Left cardiac atrium (tissue), 4 donors: ENCODE measurements at regions not wholly inside any gene's neighbourhood (a gene's known extent, or its start where the extent isn't known, plus 50 kb on each side); places are given as distances from the start of the nearest gene placed in this dataset.

Experiments
- ATAC-seq, 2 donors: fragments of 200-7000 bp; cut with Tn5 transposase; one replicate each; pipeline ENCODE4 v1.9.1; 2020; ENCODE audit warnings: mild to moderate bottlenecking in 2 of 2, moderate library complexity in 2 of 2
- DNase-seq: peaks from one replicate; pipeline ENCODE4 v3.0.0-alpha.2; 2020
- intact Hi-C, 2 donors: fragments of 100-400 bp; cut with DNase I; formaldehyde crosslinking; loops; one replicate each; pipeline versions ENCODE4 v1.14.1 to v1.15.1; 2022 to 2023
- donor health status: DM: no; HTN: yes; CAD: no.
- donor health status: DM: no; HTN: yes; CAD: no; lungs with severe emphysema.
- donor health status: DM: yes; HTN: yes; CAD: no.
- donor health status: Dilated cardiomyopathy.

- intact Hi-C loops: no loop called here
- ATAC-seq (no peak), DNase-seq (no peak)
These were observed 220.8 kb upstream of the ZNF507 start for GRCh38 chr19:32124585-32124984.

DNA sequence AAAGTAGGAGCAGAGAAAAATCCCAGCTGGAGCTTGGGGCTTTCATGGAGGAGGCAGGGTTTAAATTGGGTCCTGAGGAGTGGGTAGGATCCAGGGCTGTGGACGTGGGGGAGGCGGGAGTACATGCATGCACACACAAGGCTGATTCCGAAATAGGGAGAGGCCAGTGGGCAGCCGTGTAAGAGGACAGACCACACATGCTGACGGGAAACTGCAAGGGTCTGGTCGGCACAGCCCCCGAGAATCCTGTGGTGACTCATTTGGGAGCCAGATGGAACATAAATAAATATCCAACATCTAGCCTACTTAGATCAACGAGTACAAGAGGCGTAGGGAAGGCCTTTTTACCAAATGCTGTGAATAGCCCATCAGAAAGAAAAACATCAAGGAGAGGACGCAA, 216.3 kb upstream of the ZNF507 start:
- DNase-seq: no peak
- intact Hi-C loops: no loop called here
- no peak for ATAC-seq

DNA sequence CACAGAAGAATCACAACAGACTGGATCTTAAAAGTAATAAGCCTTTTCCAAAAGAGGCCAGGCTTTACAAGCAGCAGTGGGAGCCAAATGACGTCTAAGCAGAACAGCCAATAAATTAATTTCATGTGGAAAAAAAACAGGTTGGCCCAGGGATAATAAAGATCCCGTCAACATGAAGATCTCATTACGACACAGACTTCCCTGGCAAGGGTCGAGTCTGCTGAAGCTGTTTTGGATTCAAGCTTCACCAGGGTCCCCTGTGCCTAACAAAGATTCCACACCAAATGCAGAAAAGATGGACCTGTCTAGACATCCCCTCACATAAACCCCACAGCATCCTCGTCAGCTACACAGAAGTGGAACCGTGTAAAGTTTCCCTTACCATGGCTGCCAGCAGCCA, 215.1 kb upstream of the ZNF507 start:
- intact Hi-C loops: no loop called here
- ATAC-seq (no peak), DNase-seq (no peak)

- intact Hi-C loops: no loop called here
- ATAC-seq (no peak), DNase-seq (no peak)
These were observed 214.4 kb upstream of the ZNF507 start for GRCh38 chr19:32131005-32131404.

DNA sequence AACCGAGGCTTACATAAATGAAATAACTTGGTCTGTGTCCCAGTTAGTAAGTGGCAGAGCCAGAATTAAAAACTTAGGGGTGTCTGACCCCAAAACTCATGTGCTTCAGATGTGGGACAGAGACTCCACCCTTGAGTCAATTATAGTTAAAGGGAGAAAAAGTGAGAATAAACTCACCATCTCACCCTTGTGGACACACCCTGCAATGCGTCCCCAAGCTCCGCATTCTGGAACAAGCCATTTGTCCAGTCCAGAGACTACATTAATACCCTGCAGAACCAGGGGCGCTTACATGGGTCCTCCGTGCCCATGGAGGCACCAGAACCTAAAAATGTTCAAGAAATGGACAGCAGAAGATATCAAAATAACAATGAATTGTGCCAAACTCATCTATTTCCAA, 207.0 kb upstream of the ZNF507 start:
- DNase-seq (no peak), ATAC-seq (no peak)
- intact Hi-C loops: no loop called here

GRCh38 chr19:32141840-32142511, 203.4 kb upstream of the ZNF507 start:
- DNase-seq (no peak), ATAC-seq (no peak)
- intact Hi-C loops: no loop called here

DNA sequence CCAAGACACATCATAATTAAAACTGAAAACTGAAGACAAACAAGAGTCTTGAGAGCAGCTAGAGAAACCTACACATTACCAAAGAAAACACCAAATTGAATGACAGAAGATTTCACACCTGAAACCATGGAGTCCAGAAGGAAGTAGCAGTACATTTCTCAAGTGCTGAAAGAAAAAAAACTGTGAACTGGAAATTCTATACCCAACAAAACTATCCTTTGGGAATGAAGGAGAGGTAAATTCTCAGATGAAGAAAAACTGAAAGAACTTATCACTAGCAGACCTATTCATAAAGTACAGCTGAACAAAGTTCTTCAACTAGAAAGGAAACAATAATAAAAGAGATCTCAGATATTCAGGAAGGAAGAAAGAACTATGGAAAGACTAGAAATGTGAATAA, 198.7 kb upstream of the ZNF507 start:
- no peak for ATAC-seq
- intact Hi-C loops: no loop called here
- DNase-seq: no peak

GRCh38 chr19:32150605-32151004, 194.8 kb upstream of the ZNF507 start:
- DNase-seq: no peak
- intact Hi-C loops: no loop called here
- no peak for ATAC-seq

- DNase-seq (no peak), ATAC-seq (no peak)
- intact Hi-C loops: no loop called here
These were observed 191.0 kb upstream of the ZNF507 start for GRCh38 chr19:32154418-32154817.

DNA sequence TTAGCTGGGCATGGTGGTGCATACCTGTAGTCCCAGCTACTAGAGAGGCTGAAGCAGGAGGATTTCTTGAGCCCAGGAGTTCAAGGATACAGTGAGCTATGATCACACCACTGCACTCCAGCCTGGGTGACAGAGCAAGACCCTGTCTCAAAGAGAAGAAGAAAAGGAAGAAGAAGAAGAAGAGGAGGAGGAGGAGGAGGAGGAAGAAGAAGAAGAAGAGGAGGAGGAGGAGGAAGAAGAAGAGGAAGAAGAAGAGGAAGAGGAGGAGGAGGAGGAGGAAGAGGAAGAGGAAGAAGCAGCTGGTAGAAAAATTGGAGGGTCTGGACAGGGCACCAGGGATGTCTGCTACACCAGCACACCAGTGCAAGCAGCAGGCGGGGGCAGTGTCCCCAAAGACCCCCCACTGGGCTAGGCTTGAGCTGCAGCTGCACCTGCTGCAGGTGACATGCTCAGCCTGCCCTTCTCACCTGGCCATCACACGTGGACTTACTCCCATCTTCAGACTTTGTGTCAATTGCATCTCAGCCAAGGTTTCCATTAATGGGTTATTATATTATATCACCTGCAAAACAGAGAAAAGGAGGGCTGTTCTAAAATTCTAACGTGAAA, 180.9 kb upstream of the ZNF507 start:
- DNase-seq: no peak
- intact Hi-C loops: no loop called here
- no peak for ATAC-seq

DNA sequence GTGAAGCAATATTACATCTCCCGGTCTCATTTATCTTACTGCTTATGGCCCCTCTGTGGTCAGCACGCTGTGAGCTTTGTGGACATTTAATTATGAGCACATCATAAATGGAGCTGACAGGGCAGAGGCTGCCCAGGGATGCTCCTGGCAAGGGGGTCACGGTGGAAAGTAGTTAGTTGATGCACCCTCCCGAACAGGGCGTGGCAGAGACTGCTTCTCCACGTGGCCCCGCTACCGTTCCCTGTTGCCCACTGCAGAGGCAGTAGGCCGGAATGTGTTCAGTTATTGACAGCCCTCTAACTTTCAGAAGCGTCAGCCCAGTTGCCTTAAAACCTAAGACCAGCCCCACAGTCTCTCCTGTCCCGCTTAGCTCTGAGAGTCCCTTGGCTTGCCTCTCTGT, 180.3 kb upstream of the ZNF507 start:
- intact Hi-C loops: no loop called here
- no peak for ATAC-seq

DNA sequence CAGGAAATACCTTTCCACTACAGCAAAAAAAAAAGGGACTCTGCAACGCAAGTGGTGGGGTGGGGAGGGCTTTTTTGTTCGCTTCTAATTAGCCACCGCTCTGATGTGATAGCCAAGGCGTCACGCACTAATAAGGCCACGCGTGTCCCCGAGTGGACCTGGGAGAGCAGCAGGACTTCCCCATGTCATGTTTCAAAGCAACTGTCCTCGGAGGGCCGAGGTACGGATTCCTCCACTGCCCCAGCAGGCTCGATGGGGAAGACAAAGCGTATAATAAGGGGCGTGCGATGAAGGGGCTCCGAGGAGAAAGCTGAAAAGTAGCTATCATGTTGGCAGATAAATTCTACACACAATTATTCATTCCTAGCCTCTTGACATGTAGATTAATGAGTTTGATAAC, 179.7 kb upstream of the ZNF507 start:
- no peak for DNase-seq
- intact Hi-C loops: no loop called here
- ATAC-seq: no peak

More for the DNA sequence above, 180.3 kb upstream of the ZNF507 start:
- no peak for DNase-seq

- DNase-seq (no peak), ATAC-seq (no peak)
- intact Hi-C loops: no loop called here
These were observed 179.2 kb upstream of the ZNF507 start for GRCh38 chr19:32166238-32166637.

DNA sequence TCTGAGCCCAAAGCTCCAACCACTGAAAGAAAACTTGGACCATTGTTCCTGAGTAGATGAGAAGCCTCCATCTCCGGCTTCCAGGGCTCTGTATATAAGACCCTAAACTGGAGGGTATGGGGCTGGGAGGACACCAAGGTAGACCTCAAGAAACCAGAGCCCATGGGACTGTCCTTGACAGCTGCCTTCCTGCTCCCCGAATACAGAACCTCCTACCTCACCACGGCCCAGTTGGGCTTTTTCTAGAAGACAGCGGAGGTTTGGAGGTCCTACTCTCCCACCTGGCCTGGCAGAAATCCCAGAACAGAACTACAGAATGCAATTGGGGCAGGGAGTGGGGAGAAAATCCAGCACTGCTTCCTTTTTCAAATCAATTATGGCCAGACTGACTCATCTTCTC, 177.3 kb upstream of the ZNF507 start:
- ATAC-seq: no peak
- no peak for DNase-seq
- intact Hi-C loops: no loop called here

DNA sequence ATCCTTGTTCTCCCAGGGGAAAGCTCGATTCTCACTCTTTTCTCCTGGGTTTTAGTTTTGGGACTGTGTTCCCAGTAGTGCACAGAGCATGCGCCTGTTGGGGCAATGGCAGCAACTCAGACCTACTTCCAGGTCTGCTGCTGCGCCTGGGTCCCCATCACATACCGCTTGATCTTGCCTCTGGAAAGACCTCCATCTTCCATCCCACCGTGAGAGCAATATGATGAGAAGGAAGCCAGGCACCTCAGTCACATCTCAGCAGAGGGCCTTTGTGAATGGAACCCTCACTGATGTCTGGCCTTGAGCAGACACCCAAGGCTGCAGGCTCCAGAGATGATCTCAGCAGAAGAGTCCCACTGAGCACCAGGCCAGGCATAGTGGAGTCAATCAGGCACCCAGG, 176.8 kb upstream of the ZNF507 start:
- ATAC-seq: no peak
- intact Hi-C loops: no loop called here
- no peak for DNase-seq

DNA sequence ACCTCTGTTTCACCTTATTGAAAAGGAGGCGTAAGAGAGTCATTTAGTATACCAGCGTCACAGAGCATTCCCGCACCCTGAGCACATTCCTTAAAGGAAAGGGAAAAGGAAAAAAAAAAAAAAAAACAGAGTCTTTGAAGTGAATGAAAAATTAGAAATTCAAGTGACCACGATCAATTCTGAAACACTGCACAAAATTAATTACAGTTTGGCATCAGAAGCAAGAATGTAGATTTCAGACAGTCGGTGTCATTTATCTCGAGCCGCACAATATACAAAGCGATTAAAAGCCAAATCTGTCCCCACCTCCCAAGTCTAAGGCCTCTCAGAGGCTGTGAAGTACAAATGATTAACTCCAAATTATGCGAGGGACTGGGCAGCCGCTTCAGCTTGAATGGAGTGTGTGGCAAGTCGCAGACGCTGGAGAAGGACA, 173.7 kb upstream of the ZNF507 start:
- ATAC-seq (no peak), DNase-seq (no peak)
- intact Hi-C loops: no loop called here

DNA sequence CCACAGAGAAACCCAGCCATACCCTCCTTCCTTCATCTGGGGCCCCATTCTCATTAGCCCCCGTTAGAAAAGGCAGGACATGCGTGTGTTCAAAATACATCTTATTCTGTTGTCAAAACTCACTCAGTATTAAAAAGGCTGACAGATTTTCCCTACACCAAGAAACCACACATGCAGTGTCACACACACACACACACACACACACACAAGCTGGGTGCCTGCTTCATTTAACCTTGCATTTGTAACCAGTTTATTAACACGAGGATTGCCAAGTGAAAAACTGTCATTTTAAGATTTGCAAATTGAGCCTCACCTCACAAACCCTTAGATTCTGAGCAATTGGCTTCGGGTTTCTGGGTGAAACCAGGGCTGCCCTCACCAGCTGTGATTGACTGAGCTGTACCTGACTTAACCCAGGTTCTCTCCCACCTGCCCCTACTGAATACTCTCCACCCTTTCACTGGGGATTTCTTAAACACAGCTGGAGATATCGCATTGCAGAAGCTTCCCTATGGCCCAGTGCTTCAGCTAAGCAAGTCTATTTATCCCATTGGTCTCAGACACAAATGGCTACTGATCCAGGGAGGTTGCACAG, 172.7 kb upstream of the ZNF507 start:
- intact Hi-C loops: no loop called here
- ATAC-seq (no peak), DNase-seq (no peak)

- ATAC-seq (no peak), DNase-seq (no peak)
These were observed 171.6 kb upstream of the ZNF507 start for GRCh38 chr19:32173836-32174235.

GRCh38 chr19:32174386-32175113, 170.9 kb upstream of the ZNF507 start:
- intact Hi-C loops: no loop called here
- no peak for ATAC-seq
- no peak for DNase-seq

More at GRCh38 chr19:32173836-32174235, 171.6 kb upstream of the ZNF507 start:
- intact Hi-C loops: no loop called here

GRCh38 chr19:32176591-32176990, 168.8 kb upstream of the ZNF507 start:
- no peak for ATAC-seq

More at GRCh38 chr19:32176591-32176990, 168.8 kb upstream of the ZNF507 start:
- intact Hi-C loops: no loop called here
- DNase-seq: no peak
